Stimulated activated CD8-positive, alpha-beta memory T cell treated with anti-CD3 and anti-CD28 coated beads, Interleukin-2, amount 100 ng/mL, for 1 hour (primary cell): ENCODE measurements at regions not wholly inside any gene's neighbourhood (a gene's known extent, or its start where the extent isn't known, plus 50 kb on each side); places are given as distances from the start of the nearest gene placed in this dataset.

Source experiments
- DNase-seq, 2 donors: peaks; one replicate each; pipeline ENCODE4 v3.0.0-alpha.2; 2020; ENCODE audit warnings: low read depth in 2 of 2

GRCh38 chr2:8271461-8271860 lies 410.4 kb upstream of the ID2 start:
- no peak for DNase-seq

DNA sequence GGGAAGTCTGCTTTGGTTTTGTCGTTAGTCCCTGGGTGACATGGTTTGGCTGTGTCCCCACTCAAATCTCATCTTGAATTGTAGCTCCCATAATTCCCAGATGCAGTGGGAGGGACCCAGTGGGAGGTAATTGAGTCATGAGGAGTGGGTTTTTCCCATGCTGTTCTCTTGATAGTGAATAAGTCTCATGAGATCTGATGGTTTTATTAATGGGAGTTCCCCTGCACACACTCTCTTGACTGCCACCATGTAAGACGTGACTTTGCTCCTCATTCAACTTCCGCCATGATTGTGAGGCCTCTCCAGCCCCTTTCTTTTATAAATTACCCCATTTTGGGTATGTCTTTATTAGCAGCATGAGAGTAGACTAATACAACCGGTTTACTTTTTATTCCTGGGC lies 405.8 kb upstream of the ID2 start:
- no peak for DNase-seq

- no peak for DNase-seq
Measured at GRCh38 chr2:8277921-8278571, 403.8 kb upstream of the ID2 start.

DNA sequence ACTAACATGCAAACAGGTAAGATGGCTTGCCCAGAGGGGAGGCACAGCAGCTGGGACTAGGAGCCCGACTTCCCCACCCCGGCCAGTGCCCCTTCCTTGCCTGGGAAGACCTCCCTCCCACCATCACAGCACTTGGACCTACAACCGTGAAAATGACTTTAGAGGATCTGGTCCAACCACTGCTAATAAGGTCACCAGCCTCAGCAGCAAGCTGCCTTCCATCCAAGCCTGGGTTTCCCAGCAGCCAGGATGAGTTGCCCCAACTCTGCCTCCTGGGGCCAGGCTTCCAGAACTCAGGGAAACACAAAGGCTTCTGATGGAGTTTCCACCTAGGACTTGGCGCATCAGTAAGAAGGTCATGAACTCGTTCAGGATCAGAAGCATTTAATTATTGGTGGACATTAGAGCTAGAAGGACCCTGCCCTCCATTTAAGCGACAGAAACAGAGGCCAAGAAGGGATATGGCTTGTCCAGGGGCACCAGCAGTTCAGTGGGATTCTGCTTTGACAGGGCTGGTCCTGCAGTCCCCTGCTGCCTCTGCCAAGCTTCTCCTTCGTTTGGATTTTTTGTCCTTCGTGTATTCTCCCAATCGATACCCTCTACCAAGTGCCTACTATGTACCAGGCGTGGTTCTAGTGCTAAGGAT lies 403.0 kb upstream of the ID2 start:
- no peak for DNase-seq

DNA sequence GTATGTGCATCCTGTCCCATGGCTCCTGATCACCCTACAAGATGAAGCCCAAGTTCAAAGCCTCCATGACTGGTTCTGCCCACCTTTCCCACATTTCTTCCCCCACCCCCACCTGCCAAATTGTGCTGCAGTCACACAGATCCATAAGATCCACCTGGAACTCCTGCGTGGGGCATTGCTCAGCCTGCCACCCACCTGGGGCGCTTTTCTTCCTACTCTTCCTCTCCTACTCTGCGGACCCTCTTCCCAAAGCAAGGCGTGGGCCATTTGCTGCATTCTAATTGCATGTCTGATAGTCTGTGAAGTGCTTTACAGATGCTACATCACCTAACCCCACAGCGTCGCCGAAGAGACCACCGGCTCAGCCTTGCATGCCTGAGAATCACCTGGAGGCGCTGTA lies 402.4 kb upstream of the ID2 start:
- no peak for DNase-seq

- DNase-seq: no peak
Measured at GRCh38 chr2:8281234-8281633, 400.6 kb upstream of the ID2 start.

DNA sequence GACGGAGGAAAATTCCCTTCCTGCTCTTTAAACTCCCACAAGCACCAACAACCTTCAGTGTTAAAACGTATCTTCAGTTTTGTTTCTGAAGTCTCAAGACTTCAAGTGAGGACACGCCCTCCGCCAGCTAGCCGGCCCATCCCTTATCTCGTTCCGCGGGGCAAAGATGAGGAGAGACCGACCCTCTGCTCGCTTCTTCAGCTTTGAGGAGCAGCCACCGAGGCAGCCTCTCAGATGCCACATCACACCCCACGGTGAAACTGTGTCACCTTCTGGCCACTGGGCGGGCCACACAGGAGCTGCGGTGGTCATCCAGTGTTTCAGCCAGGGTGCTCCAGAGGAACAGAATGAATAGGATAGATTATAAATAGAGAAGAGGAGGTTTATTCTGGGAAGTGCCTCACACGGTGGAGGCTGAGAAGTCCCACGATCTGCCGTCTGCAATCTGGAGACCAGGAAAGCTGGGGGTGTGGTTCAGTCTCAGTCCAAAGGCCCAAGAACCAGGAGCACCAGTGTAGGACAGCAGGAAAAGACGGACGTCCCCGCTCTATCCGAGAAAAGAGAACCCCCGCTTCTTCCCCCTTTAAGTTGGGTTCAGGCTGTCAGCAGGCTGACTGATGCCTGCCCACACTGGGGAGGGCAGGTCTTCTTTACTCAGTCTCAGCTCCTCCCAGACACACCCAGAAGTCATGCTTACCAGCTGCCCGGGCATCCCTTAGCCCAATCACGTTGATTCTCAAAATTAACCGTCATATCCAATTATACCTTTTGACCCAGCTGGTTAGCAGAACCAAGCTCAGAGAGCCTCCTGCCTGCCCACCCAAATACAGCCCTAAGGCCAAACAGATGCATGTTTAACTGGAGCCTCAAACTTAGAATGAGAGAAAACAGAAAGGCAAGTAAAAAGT lies 399.7 kb upstream of the ID2 start:
- DNase-seq: no peak

GRCh38 chr2:8282858-8283252 lies 399.0 kb upstream of the ID2 start:
- no peak for DNase-seq

GRCh38 chr2:8285081-8285480 lies 396.8 kb upstream of the ID2 start:
- no peak for DNase-seq

DNA sequence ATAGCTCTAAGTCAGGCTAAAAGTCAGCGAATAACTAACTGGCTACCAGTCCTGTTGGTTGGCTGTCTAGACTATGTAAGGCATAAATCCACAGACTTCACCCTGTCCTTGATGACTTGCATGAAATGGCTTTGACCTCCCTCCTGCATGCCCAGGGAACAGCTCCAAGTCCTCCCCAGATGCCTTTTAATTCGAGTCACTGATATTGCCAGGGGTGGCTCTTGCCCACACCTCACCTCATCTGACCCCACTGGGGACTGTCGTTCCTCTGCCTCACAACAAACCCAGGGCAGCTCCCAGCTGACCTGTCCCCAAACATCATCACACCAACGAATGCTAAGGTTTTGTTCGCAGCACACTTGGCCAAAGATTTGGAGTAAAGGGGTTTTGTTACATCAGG lies 396.0 kb upstream of the ID2 start:
- no peak for DNase-seq

DNA sequence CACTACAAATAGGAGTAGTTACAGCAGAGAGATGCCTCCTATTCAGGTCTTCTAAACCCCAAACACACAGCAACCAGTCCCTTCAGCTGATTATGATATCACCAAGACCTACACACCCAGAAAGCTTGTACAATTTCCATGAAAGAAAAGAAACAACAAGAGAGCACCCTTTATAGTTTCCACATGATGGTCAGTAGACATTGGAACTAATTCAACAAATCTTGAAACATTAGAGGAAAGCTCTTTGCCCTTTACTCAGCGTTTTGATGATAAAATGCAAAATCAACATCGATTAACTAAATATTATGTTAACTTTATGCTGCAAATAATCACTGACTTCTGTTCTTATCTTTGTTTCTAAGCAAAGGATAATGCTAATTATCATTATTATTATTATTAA lies 393.6 kb upstream of the ID2 start:
- DNase-seq: no peak

GRCh38 chr2:8289111-8289510 lies 392.7 kb upstream of the ID2 start:
- no peak for DNase-seq

DNA sequence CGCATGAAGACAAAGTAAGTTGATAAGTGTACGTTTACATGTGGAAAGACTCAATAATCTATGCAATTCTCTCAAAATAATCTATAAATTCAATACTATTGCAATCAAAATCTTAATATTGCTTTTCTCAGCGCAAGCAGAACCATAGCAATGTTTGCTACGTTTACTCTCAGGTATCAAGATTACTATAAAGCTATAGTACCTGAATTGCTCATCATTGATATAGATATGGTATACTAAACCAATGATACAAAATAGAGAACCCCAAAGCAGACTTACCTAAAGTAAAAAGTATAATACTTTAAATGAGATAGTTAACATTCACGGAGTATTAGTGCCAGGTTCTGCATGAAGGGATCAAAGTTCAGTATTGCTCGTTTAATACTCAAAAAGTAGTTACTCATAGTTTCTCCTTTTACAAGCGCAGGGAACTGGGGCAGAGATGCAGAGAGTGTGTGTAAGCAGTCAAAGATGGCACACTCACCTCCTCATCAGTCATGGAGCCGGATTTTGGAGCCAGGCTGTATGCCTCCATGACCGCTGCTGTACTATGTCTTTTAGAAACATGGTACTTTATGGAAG lies 391.0 kb upstream of the ID2 start:
- no peak for DNase-seq

- DNase-seq: no peak
Measured at GRCh38 chr2:8296306-8296705, 385.6 kb upstream of the ID2 start.

DNA sequence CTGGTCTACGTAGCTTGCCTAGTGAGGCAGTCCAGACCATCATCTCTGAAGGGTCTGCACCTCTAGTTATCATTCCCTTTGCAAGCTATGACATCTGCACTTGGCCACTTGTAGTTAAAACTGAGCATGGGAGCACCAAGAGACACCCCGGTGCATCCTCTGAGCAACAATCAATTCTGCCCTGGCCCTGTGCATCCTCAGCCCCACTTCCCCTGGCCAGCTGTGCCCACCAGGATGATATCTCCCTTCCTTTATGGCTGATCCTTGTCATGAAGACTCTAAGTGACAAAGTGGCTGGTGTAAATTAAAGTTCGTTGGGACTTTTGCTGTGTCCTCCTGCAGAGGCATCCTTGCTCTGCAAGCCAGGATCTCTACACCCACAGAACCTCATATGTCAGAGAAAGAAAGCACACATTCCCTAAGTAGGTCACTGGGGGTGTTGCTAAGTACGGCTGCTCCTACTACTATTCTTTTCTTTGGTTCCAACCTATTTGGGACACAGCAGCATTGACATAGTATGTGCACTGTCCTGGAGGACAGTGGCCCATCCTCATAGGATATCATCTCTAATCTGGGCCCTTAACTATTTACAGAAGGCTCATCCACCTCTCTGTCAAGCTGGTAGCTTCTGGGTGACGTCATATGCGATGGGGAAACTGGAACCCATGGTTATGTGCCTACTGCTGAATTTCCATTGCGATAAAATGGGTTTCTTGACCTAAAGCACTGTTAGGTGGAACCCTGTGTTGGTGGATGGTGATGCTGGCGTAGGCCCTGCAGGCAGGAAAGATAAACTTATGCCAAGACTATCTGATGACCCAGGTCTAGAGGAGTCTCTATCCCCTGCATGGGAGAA lies 384.3 kb upstream of the ID2 start:
- no peak for DNase-seq

- DNase-seq: no peak
Measured at GRCh38 chr2:8298783-8299182, 383.1 kb upstream of the ID2 start.

GRCh38 chr2:8300216-8300615 lies 381.6 kb upstream of the ID2 start:
- DNase-seq: no peak

DNA sequence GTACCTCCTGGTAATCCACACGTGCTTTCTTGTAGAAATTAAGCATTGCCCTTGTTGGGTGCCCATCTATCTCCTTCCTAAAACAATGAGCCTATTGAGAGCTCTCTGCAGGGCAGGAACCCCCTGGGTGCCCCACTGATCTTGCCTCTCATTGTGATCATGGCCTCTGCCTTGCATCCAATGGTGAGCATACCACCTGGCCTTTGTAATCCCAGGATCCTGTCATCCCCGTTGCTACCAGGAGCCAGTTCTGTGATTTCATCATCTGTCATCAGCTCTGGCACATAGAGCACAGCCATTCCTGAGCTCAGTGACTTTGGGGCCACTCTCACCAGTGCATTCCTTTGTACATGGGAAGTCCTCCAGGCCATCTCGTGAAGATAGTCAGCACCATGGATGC lies 381.0 kb upstream of the ID2 start:
- DNase-seq: no peak

GRCh38 chr2:8303322-8303832 lies 378.5 kb upstream of the ID2 start:
- peak; percentile 59 to 61 for DNase-seq

DNA sequence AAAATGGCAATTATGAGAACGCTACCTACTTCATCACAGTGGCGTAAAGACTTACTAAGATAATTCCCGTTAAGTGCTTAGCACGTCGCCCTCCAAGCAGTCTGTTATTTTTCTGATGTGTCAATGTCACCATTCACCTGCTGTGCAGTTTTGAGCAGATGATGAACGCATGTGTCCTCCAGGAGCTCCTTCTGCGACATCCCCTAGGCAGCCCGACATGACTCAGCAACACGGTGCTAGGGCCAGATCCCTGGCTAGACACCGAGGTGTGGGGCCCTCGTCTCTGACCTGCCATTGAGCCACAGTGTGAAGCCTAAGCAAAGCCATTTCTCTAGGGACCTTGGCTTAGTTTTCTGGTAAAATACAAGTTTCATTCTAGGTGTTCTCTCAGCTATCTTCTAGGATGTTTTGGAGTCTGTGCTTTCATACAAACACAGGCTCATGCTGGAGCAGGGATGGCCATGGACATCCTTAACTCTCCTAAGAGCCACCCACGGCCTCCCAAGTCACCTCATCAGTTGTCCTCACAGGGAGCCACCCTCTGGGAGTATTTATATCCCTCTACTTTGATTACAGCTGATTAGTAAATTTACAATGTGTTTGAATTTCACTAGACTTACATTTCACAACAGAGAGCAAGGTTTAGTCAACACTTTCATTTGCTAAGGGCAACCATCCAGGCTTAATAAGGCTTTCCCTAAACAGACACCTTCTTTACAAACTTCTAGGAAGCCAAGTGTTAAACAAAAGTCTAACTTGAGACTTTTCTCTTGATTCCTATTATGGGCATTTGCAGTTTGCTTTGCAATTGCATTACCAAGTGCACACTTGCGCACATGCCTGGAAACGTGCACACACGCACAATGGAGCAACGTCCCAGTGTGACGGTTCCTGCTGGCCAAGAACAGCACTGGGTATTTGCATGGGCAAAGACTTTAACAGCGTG lies 376.8 kb upstream of the ID2 start:
- no peak for DNase-seq
